Stimulated activated CD4-positive, alpha-beta T cell treated with anti-CD3 and anti-CD28 coated beads, Interleukin-15, amount 100 ng/mL, for 48 hours (primary cell): ENCODE measurements at regions not wholly inside any gene's neighbourhood (a gene's known extent, or its start where the extent isn't known, plus 50 kb on each side); places are given as distances from the start of the nearest gene placed in this dataset.

Experiments
- DNase-seq, 2 donors: peaks; one replicate each; pipeline ENCODE4 v3.0.0-alpha.2; 2020; ENCODE audit warnings: low read depth in 2 of 2

- DNase-seq: no peak
Observed at GRCh38 chr1:224846119-224846907, 83.2 kb upstream of the DNAH14 start.

DNA sequence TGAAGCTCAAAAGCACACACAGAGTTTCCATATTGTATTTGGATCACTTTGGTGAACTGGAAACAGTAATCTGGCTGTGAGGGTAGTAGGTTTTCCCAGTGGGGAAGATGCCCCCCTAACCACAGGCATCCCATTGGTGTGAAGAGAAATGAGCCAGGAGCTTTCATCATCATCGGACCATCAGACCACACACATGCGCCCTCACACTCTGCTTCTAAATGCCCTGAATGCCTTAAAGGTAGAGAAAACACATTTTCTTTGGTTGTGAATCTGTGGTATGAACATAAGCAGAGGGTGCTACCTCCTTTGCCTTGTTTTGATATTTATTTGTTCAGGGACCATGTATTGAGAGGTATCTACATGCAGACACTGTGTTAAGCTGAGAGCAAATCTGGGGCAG is 79.0 kb upstream of the DNAH14 start:
- DNase-seq: no peak

DNA sequence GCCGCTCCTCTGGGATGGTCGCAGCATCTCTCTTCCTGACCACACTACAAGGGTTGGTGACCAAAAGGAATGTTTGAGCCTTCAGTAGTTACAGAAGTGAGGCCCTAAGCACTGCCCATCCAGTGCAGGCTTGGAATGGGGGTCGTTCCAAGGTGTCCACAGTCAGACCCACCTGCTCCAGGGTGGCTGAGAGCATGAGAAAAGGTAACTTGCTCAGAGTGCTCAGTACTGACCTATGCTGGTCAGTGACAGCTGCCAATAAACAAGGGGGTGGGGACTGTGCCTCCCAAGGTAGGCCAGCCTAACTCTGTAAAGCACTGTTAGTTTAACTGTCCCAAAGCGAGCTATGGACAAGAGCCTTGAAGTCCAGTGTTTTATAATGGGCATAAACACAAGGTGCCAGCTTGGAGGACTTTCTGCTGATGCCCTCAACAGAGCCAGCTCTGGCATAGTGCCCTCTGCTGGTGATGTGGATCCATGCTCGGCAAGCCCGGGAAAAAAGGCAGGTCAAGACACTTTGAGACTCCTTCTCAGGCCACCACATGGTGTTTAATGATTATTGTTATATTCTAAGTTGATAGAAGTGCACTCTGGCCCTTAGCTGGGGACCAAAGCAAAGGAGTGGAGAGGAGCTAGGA is 78.1 kb upstream of the DNAH14 start:
- DNase-seq: peak; percentile 18 to 39

GRCh38 chr1:224851848-224852261 is 77.6 kb upstream of the DNAH14 start:
- no peak for DNase-seq

DNA sequence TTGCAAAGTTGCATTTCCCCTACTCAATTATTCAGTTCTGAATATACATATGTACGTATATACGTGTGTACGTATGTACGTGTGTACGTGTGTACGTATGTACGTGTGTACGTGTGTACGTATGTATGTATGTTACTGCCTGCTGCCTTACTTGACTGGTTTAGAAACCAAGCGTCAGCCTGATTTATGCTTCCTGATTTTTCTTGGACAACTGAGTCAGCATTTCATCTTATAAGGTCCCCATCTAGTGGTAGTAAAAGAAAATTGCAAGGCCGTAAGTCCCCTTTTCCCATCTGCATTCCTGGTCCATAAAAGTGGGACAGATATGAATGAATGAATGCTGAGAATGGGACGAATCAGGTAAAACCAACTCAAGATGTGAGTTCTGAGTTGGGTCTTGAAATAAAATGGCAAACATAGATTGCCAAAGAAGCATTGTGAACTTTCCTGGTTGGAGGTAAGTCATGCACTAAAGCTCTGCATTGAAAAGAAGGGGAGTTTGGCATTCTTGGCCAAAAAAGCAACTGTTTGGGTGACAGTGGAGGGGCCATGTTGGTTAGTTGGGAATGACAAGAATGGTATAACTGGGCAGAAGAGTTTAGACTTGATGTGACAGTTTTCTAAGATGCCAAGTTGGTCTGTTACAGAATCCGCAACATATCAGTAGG is 76.4 kb upstream of the DNAH14 start:
- DNase-seq: no peak

DNA sequence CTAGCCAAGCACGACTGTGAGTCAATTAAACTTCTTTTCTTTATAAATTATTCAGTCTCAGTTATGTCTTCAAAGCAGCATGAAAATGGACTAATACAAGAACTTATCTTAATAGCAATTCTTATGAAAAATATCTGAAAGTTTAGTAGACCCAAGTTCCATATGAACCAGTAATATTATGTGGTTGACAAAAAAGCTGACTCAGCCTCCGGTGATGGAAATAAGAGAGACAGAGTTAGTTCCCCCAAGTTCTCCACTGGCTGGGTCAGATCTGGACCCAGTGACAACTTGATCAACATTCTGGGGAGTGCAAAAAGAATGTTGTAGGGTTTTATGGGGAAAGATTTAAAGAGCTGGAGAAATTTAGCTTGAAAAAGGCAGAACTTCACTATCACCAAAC is 72.5 kb upstream of the DNAH14 start:
- DNase-seq: no peak

DNA sequence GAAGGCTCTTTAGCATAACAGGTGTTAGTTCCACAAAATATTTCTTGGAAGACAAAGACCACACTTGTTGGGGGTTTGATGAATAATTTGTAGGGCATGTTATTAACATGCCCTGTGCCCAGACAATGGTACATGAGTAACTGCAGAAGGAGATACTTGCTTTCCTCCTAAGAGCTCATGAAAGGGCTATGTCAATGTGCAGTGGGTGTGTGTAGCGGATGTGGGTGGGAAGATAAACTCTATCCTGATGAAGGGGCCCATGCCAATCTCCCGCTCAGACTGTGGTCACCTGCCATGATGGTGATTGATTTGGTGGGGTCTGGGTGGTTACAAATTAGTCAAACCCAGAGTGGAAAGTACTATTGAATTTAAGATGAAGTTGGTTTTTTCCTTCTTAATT is 69.8 kb upstream of the DNAH14 start:
- DNase-seq: no peak

GRCh38 chr1:224860488-224861338 is 68.8 kb upstream of the DNAH14 start:
- no peak for DNase-seq

GRCh38 chr1:224861339-224861716 is 68.1 kb upstream of the DNAH14 start:
- DNase-seq: no peak

- no peak for DNase-seq
Observed at GRCh38 chr1:224863486-224863885, 66.0 kb upstream of the DNAH14 start.

GRCh38 chr1:224864006-224864405 is 65.5 kb upstream of the DNAH14 start:
- no peak for DNase-seq

- DNase-seq: no peak
Observed at GRCh38 chr1:224865510-224865909, 64.0 kb upstream of the DNAH14 start.

DNA sequence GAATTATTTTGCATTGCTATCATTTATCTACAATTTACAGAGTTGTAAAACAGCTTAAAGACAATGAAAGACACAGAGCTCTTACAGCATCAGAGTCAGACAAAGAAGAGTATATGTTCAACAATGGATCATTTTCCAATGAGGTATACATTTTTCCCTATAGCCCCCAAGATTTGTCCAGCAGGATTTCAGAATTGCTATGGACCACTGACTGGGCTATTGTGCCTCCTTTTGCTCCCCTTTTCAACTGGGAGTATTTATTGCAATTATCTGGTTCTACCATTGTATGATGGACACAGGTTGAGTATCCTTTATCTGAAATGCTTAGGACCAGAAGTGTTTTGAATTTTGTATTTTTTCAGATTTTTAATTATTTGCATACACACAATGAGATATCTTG is 62.5 kb upstream of the DNAH14 start:
- no peak for DNase-seq

DNA sequence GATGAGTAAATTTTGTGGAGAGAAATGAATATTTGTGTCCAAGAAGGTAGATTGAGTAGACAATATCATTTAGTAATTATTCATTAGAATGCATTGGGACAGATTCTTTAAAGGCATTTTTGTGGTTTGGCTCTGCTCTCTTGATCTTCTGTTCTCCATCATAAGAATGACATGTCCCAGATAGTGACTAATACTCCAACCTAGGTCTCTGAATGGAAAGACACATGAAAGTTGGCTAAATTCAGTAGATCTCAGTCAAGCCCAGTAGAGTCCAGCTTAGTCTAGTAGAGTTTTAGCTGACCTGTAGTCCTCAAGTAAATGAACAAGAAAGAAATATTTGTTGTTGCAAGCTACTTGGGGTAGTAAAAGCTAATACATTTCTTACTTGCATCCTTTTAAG is 61.8 kb upstream of the DNAH14 start:
- DNase-seq: no peak

DNA sequence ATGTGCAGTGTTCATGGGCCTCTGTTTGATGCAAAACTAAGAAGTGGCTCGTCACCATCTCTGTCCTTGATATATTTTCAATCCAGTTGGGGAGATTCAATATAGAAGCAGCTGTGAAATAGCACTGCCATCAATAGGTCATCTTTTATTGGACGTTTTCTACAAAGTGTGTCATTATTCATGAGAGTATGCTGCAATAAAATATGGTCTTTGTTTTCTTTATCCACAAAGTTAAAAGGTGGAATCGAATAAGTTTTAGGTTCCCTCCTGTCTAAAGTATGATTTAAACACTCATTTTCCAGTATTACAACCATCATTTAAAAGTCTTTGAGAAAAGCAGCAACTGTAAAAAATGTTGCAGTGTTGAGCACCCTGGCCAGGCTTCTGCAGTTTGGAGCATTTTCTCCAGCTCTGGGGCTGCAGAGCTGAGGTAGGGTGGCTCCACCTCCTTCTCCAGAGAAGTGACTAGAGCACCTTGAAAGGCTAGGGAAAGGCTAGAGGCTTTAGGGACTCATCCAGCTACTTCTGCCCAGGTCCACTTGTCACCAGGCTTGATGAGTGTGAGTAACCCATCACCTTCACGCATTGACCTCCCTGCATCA is 56.5 kb upstream of the DNAH14 start:
- no peak for DNase-seq

GRCh38 chr1:224873434-224874369 is 55.8 kb upstream of the DNAH14 start:
- no peak for DNase-seq

GRCh38 chr1:224874775-224875174 is 54.7 kb upstream of the DNAH14 start:
- DNase-seq: no peak

GRCh38 chr1:224879162-224879803 is 50.2 kb upstream of the DNAH14 start:
- no peak for DNase-seq
